Stomach smooth muscle (tissue), 2 donors: ENCODE measurements at regions not wholly inside any gene's neighbourhood (a gene's known extent, or its start where the extent isn't known, plus 50 kb on each side); places are given as distances from the start of the nearest gene placed in this dataset.

Source experiments
- H3K27ac ChIP-seq: one replicate; pipeline ENCODE4 v1.7.0; 2013; ENCODE audit warnings: mild to moderate bottlenecking, low read length, inconsistent platforms
- H3K27me3 ChIP-seq, 2 donors: one replicate each; pipeline ENCODE4 v1.7.0; 2013; ENCODE audit warnings: low read length in 2 of 2; ENCODE audit not compliant: insufficient read depth in 2 of 2, control insufficient read depth in 1 of 2
- H3K36me3 ChIP-seq, 2 donors: one replicate each; pipeline ENCODE4 v1.7.0; 2013; ENCODE audit warnings: low read length in 2 of 2; ENCODE audit not compliant: control insufficient read depth in 2 of 2, insufficient read depth in 2 of 2
- H3K4me1 ChIP-seq: one replicate; pipeline ENCODE4 v1.7.0; 2013; ENCODE audit warnings: low read length; ENCODE audit not compliant: control insufficient read depth, insufficient read depth
- H3K4me3 ChIP-seq, 2 donors: one replicate each; pipeline ENCODE4 v1.7.0; 2013; ENCODE audit warnings: low read length in 2 of 2
- H3K9ac ChIP-seq, 2 donors: one replicate each; pipeline ENCODE4 v1.7.0; 2013; ENCODE audit warnings: low read length in 2 of 2, mild to moderate bottlenecking in 1 of 2
- H3K9me3 ChIP-seq, 2 donors: one replicate each; pipeline ENCODE4 v1.7.0; 2013; ENCODE audit warnings: low read length in 2 of 2; ENCODE audit not compliant: control insufficient read depth in 2 of 2
- donor health status: healthy.
- donor health status: Pancreatic carcinoma.

GRCh38 chr10:111558211-111558610, 481.4 kb downstream of the ADRA2A start:
- Histone ChIP-seq H3K4me1 (no peaks in the 10 kb centered on the region), H3K4me3 (no peak overlapping the region), H3K27me3 (no peaks in the 10 kb centered on the region), H3K9ac (no peak overlapping the region), H3K36me3 (no peaks in the 10 kb centered on the region), H3K27ac (no peak overlapping the region), H3K9me3 (no peaks in the 10 kb centered on the region)

GRCh38 chr10:111560027-111560426, 483.2 kb downstream of the ADRA2A start:
- Histone ChIP-seq H3K9me3 (no peaks in the 10 kb centered on the region), H3K27me3 (no peaks in the 10 kb centered on the region), H3K9ac (no peak overlapping the region), H3K4me1 (no peaks in the 10 kb centered on the region), H3K4me3 (no peak overlapping the region), H3K36me3 (no peaks in the 10 kb centered on the region), H3K27ac (no peak overlapping the region)

- Histone ChIP-seq H3K27ac (no peak overlapping the region), H3K4me1 (no peaks in the 10 kb centered on the region), H3K27me3 (no peaks in the 10 kb centered on the region), H3K9me3 (no peaks in the 10 kb centered on the region), H3K9ac (no peak overlapping the region), H3K36me3 (no peaks in the 10 kb centered on the region), H3K4me3 (no peak overlapping the region)
Measured at GRCh38 chr10:111561124-111561523, 484.3 kb downstream of the ADRA2A start.

GRCh38 chr10:111565542-111565941, 488.7 kb downstream of the ADRA2A start:
- Histone ChIP-seq H3K9me3 (no peaks in the 10 kb centered on the region), H3K4me1 (no peaks in the 10 kb centered on the region), H3K27me3 (no peaks in the 10 kb centered on the region), H3K36me3 (no peaks in the 10 kb centered on the region), H3K4me3 (no peak overlapping the region), H3K9ac (no peak overlapping the region), H3K27ac (no peak overlapping the region)

- Histone ChIP-seq H3K9ac (no peak overlapping the region), H3K9me3 (peaks cover 3 to 4% of the 10 kb centered on the region in 2 donors), H3K27me3 (no peaks in the 10 kb centered on the region), H3K4me3 (no peak overlapping the region), H3K36me3 (no peaks in the 10 kb centered on the region), H3K4me1 (no peaks in the 10 kb centered on the region), H3K27ac (no peak overlapping the region)
Measured at GRCh38 chr10:111578076-111578475, 501.2 kb downstream of the ADRA2A start.

DNA sequence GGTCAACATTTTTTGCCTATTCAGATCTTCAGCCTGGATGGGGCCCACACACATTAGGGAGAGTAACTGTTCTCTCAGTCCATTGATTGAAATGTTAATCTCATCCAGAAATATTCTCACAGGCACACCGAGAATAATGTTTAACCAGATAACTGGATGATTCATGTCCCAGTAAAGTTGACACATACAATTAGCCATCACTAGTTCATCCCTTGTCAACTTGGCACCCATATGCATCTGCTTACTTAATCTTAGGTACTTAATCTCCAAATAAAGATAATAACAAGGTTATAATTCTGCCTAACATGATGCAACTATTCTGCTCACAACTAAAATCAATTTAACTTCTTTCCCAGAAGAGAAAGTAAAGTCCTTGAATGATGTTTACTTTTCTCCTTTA, 502.6 kb downstream of the ADRA2A start:
- no peaks in the 10 kb centered on the region for H3K27me3 ChIP-seq
- no peaks in the 10 kb centered on the region for H3K36me3 ChIP-seq
- no peak overlapping the region for H3K27ac ChIP-seq
- H3K4me1 ChIP-seq: no peaks in the 10 kb centered on the region
- no peak overlapping the region for H3K4me3 ChIP-seq
- peaks cover 0 to 4% of the 10 kb centered on the region in 2 donors for H3K9me3 ChIP-seq
- H3K9ac ChIP-seq: no peak overlapping the region

- no peak overlapping the region for H3K27ac ChIP-seq
- H3K36me3 ChIP-seq: no peaks in the 10 kb centered on the region
- no peak overlapping the region for H3K4me3 ChIP-seq
- no peak overlapping the region for H3K9ac ChIP-seq
- H3K4me1 ChIP-seq: no peaks in the 10 kb centered on the region
- H3K27me3 ChIP-seq: no peaks in the 10 kb centered on the region
- no peaks in the 10 kb centered on the region for H3K9me3 ChIP-seq
Measured at GRCh38 chr10:111590703-111591102, 513.9 kb downstream of the ADRA2A start.

- Histone ChIP-seq H3K36me3 (no peaks in the 10 kb centered on the region), H3K4me1 (no peaks in the 10 kb centered on the region), H3K4me3 (no peak overlapping the region), H3K27ac (no peak overlapping the region), H3K27me3 (no peaks in the 10 kb centered on the region), H3K9ac (no peak overlapping the region), H3K9me3 (no peaks in the 10 kb centered on the region)
Measured at GRCh38 chr10:111593578-111593977, 516.7 kb downstream of the ADRA2A start.

DNA sequence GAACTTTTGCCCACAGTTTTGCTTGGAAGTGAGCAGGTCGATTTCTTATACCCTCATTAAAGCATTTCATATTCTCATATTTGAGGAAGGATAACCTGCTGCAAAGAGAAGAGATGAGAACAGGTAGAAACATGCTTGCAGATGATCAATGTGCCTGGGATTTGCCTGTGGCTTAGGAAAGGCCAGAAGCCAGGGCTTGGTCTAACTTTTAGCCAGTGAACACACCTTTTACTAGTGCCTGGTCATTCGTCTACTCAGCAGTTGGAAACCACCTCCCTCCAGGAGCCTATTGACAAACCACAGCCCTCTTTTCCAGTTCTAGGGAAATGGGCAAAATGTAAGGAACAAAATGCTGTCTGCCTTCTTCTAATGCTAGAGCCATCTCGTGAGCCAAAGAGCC, 518.3 kb downstream of the ADRA2A start:
- H3K9ac ChIP-seq: no peak overlapping the region
- H3K4me1 ChIP-seq: no peaks in the 10 kb centered on the region
- no peaks in the 10 kb centered on the region for H3K9me3 ChIP-seq
- H3K36me3 ChIP-seq: no peaks in the 10 kb centered on the region
- H3K27me3 ChIP-seq: no peaks in the 10 kb centered on the region
- no peak overlapping the region for H3K27ac ChIP-seq
- H3K4me3 ChIP-seq: no peak overlapping the region

GRCh38 chr10:111598433-111599059, 521.7 kb downstream of the ADRA2A start:
- Histone ChIP-seq H3K4me3 (no peak overlapping the region), H3K36me3 (no peaks in the 10 kb centered on the region), H3K27ac (no peak overlapping the region), H3K9me3 (no peaks in the 10 kb centered on the region), H3K9ac (no peak overlapping the region), H3K4me1 (no peaks in the 10 kb centered on the region), H3K27me3 (no peaks in the 10 kb centered on the region)

GRCh38 chr10:111599943-111600342, 523.1 kb downstream of the ADRA2A start:
- Histone ChIP-seq H3K27ac (no peak overlapping the region), H3K9ac (no peak overlapping the region), H3K4me1 (no peaks in the 10 kb centered on the region), H3K36me3 (no peaks in the 10 kb centered on the region), H3K4me3 (no peak overlapping the region), H3K27me3 (no peaks in the 10 kb centered on the region), H3K9me3 (no peaks in the 10 kb centered on the region)
